ENCODE measurements at regions not wholly inside any gene's neighbourhood (a gene's known extent, or its start where the extent isn't known, plus 50 kb on each side); places are given as distances from the start of the nearest gene placed in this dataset.

GRCh38 chr15:87760547-87761314, 495.8 kb downstream of the NTRK3 start:
- no peak for ATAC-seq (ENCODE audit: insufficient read depth, low read depth)
- H3K9me3 ChIP-seq (ENCODE audit: insufficient read depth, low read length, severe bottlenecking): no peaks in the 10 kb centered on the region

DNA sequence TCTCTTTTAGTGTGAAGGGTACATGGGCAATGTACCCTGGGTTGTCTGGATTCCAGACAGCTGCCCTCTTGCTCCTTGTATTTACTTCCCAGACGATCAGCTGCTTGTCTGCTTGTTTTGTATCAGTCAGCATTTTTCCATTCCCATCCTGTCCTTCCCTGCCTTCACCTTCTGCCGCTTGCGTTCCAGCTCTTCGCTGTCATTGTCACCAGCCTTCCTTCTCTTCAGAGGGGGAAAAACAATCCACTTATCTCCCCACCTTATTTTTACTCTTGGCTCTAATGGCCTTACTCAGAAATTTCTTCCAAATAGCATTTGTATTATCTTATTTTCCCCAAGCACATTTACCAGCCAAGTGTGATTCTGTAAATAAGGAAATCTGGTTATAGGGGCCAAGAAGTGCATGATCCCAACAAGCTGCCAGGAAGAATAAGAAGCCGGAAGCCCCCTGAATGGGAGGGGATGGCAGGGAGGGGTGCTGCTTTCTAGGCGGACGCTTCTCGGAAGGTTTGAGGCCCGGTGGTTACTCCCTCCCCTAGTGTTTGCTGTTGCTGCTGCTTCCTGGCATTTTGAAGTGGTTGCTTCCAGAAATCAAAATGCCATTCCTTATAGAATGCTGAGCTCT, 497.6 kb downstream of the NTRK3 start:
- Histone ChIP-seq H3K9me3 (ENCODE audit: insufficient read depth, low read length, severe bottlenecking) (no peaks in the 10 kb centered on the region), H3K27me3 (ENCODE audit: insufficient read depth, low read length, poor library complexity) (no peaks in the 10 kb centered on the region), H4K20me1 (ENCODE audit: insufficient read depth, low read length) (no peaks in the 10 kb centered on the region), H3K27ac (ENCODE audit: low read length) (no peak overlapping the region), H3K36me3 (ENCODE audit: insufficient read depth, low read length) (no peaks in the 10 kb centered on the region), H3K79me2 (ENCODE audit: insufficient read depth, low read length) (no peaks in the 10 kb centered on the region), H3K9ac (ENCODE audit: low read depth, low read length) (no peak overlapping the region), H3K4me2 (ENCODE audit: insufficient read depth, low read length) (no peak overlapping the region), H3K4me1 (ENCODE audit: insufficient read depth, low read length) (no peaks in the 10 kb centered on the region), H2AFZ (ENCODE audit: low read depth, low read length) (no peak overlapping the region), H3K4me3 (ENCODE audit: low read depth in 1 of 2, low read length in 2 of 2) (no peak overlapping the region)
- ATAC-seq (ENCODE audit: insufficient read depth, low read depth) (no peak), DNase-seq (no peak)
- TF ChIP-seq EZH2 (IDR thresholded peaks at IDR 0.05; ENCODE audit: borderline replicate concordance, low read depth, low read length, severe bottlenecking) (no peak), CTCF (IDR thresholded peaks at IDR 0.05; ENCODE audit: borderline replicate concordance, extremely low read depth, low read length, poor library complexity, severe bottlenecking) (no peak)

More at GRCh38 chr15:87760547-87761314, 495.8 kb downstream of the NTRK3 start:
- no peak overlapping the region for H3K4me3 ChIP-seq (ENCODE audit: low read depth in 1 of 2, low read length in 2 of 2)
- no peak overlapping the region for H2AFZ ChIP-seq (ENCODE audit: low read depth, low read length)
- H3K4me1 ChIP-seq (ENCODE audit: insufficient read depth, low read length): no peaks in the 10 kb centered on the region
- no peaks in the 10 kb centered on the region for H3K36me3 ChIP-seq (ENCODE audit: insufficient read depth, low read length)
- no peaks in the 10 kb centered on the region for H4K20me1 ChIP-seq (ENCODE audit: insufficient read depth, low read length)
- no peak overlapping the region for H3K27ac ChIP-seq (ENCODE audit: low read length)
- no peak overlapping the region for H3K9ac ChIP-seq (ENCODE audit: low read depth, low read length)
- no peaks in the 10 kb centered on the region for H3K79me2 ChIP-seq (ENCODE audit: insufficient read depth, low read length)
- no peaks in the 10 kb centered on the region for H3K27me3 ChIP-seq (ENCODE audit: insufficient read depth, low read length, poor library complexity)
- no peak for DNase-seq
- no peak overlapping the region for H3K4me2 ChIP-seq (ENCODE audit: insufficient read depth, low read length)
- TF ChIP-seq EZH2 (IDR thresholded peaks at IDR 0.05; ENCODE audit: borderline replicate concordance, low read depth, low read length, severe bottlenecking) (no peak), CTCF (IDR thresholded peaks at IDR 0.05; ENCODE audit: borderline replicate concordance, extremely low read depth, low read length, poor library complexity, severe bottlenecking) (no peak)

GRCh38 chr15:87757084-87757483, 499.5 kb downstream of the NTRK3 start:
- no peak for ATAC-seq (ENCODE audit: insufficient read depth, low read depth)
- Histone ChIP-seq H3K4me2 (ENCODE audit: insufficient read depth, low read length) (no peak overlapping the region), H3K9me3 (ENCODE audit: insufficient read depth, low read length, severe bottlenecking) (no peaks in the 10 kb centered on the region), H3K36me3 (ENCODE audit: insufficient read depth, low read length) (no peaks in the 10 kb centered on the region), H3K4me3 (ENCODE audit: low read depth in 1 of 2, low read length in 2 of 2) (no peak overlapping the region), H3K9ac (ENCODE audit: low read depth, low read length) (no peak overlapping the region), H4K20me1 (ENCODE audit: insufficient read depth, low read length) (no peaks in the 10 kb centered on the region), H3K27ac (ENCODE audit: low read length) (no peak overlapping the region), H3K27me3 (ENCODE audit: insufficient read depth, low read length, poor library complexity) (no peaks in the 10 kb centered on the region), H2AFZ (ENCODE audit: low read depth, low read length) (no peak overlapping the region), H3K79me2 (ENCODE audit: insufficient read depth, low read length) (no peaks in the 10 kb centered on the region), H3K4me1 (ENCODE audit: insufficient read depth, low read length) (no peaks in the 10 kb centered on the region)
- TF ChIP-seq CTCF (IDR thresholded peaks at IDR 0.05; ENCODE audit: borderline replicate concordance, extremely low read depth, low read length, poor library complexity, severe bottlenecking): no peak
- TF ChIP-seq EZH2 (IDR thresholded peaks at IDR 0.05; ENCODE audit: borderline replicate concordance, low read depth, low read length, severe bottlenecking): no peak
- DNase-seq: no peak
